IMR-90 (cell line): ENCODE measurements at regions not wholly inside any gene's neighbourhood (a gene's known extent, or its start where the extent isn't known, plus 50 kb on each side); places are given as distances from the start of the nearest gene placed in this dataset.

Source experiments
- BHLHE40 ChIP-seq: fragments of 150-350 bp; IDR thresholded peaks from 2 replicates; pipeline ENCODE4 v1.6.1; 2016; ENCODE audit warnings: mild to moderate bottlenecking, low read depth, low read length
- CEBPB ChIP-seq: IDR thresholded peaks from 2 replicates; pipeline ENCODE4 v1.6.1; 2012; ENCODE audit warnings: low read depth, low read length, improper control_type of control experiment
- CTCF ChIP-seq: conservative IDR thresholded peaks from 2 replicates; pipeline ENCODE4 v1.5.1; 2012; ENCODE audit warnings: mild to moderate bottlenecking, low read depth, low read length, improper control_type of control experiment
- ELK1 ChIP-seq: fragments of 150-350 bp; IDR thresholded peaks from 2 replicates; pipeline ENCODE4 v1.6.1; 2016; ENCODE audit warnings: low read depth, mild to moderate bottlenecking, low read length, moderate library complexity, borderline replicate concordance
- FOS ChIP-seq: fragments of 150-350 bp; IDR thresholded peaks from 2 replicates; pipeline ENCODE4 v1.6.1; 2016; ENCODE audit warnings: low read depth, low read length
- MXI1 ChIP-seq: IDR thresholded peaks from 2 replicates; pipeline ENCODE4 v1.6.1; 2012; ENCODE audit warnings: low read depth, mild to moderate bottlenecking, low read length, moderate library complexity, borderline replicate concordance
- NFE2L2 ChIP-seq: fragments of 150-350 bp; IDR thresholded peaks from 2 replicates; pipeline ENCODE4 v1.6.1; 2016; ENCODE audit warnings: low read depth, mild to moderate bottlenecking, low read length
- POLR2A ChIP-seq: IDR thresholded peaks from 2 replicates; pipeline ENCODE4 v1.6.1; 2012; ENCODE audit warnings: mild to moderate bottlenecking, low read depth, low read length
- RAD21 ChIP-seq: IDR thresholded peaks from 2 replicates; pipeline ENCODE4 v1.6.1; 2012; ENCODE audit warnings: low read length, improper control_type of control experiment
- RFX5 ChIP-seq: IDR thresholded peaks from 2 replicates; pipeline ENCODE4 v1.8.0; 2012; ENCODE audit warnings: low read depth, mild to moderate bottlenecking, low read length, moderate library complexity
- SMC3 ChIP-seq: fragments of 150-350 bp; IDR thresholded peaks from 2 replicates; pipeline ENCODE4 v1.6.1; 2016; ENCODE audit warnings: low read depth, mild to moderate bottlenecking, antibody characterized with exemption, low read length, moderate library complexity
- TF ChIP-seq, protein P1 (sequence below): fragments of 150-350 bp; IDR thresholded peaks from 2 replicates; pipeline ENCODE4 v1.6.1; 2017; ENCODE audit warnings: mild to moderate bottlenecking, antibody characterized with exemption, low read length, low read depth

- TF ChIP-seq CTCF (no peak), NFE2L2 (no peak), CEBPB (no peak), RAD21 (no peak), RFX5 (no peak), BHLHE40 (no peak), POLR2A (no peak), FOS (no peak), ELK1 (no peak), MXI1 (no peak), SMC3 (no peak)
- TF ChIP-seq, protein P1, sequence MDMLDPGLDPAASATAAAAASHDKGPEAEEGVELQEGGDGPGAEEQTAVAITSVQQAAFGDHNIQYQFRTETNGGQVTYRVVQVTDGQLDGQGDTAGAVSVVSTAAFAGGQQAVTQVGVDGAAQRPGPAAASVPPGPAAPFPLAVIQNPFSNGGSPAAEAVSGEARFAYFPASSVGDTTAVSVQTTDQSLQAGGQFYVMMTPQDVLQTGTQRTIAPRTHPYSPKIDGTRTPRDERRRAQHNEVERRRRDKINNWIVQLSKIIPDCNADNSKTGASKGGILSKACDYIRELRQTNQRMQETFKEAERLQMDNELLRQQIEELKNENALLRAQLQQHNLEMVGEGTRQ = no peak
Measured at GRCh38 chr9:91039125-91039834, 237.7 kb downstream of the SYK start.
